GM23338 (cell line): ENCODE measurements at regions not wholly inside any gene's neighbourhood (a gene's known extent, or its start where the extent isn't known, plus 50 kb on each side); places are given as distances from the start of the nearest gene placed in this dataset.

ENCODE experiments used
- ATAC-seq: fragments of 200-7000 bp; cut with Tn5 transposase; 3 replicates; pipeline ENCODE4 v1.9.1; 2020
- DNase-seq: peaks from one replicate; pipeline ENCODE4 v3.0.0-alpha.2; 2015; ENCODE audit warnings: low spot score
- H2AFZ ChIP-seq: fragments of 200-600 bp; sonication (generic); 2 replicates; pipeline ENCODE4 v1.8.0; 2016; ENCODE audit warnings: antibody characterized with exemption, mild to moderate bottlenecking, moderate library complexity
- H3F3A ChIP-seq: fragments of 200-600 bp; sonication (generic); replicated peaks from 2 replicates; pipeline ENCODE4 v1.8.0; 2017; ENCODE audit warnings: antibody characterized with exemption, mixed run types, low read depth
- H3K27ac ChIP-seq: fragments of 200-600 bp; sonication (generic); 2 replicates; pipeline ENCODE4 v1.6.1; 2016; ENCODE audit warnings: low read depth
- H3K27me3 ChIP-seq: fragments of 200-600 bp; sonication (generic); 2 replicates; pipeline ENCODE4 v1.8.0; 2016; ENCODE audit warnings: mild to moderate bottlenecking, mixed run types, moderate library complexity; ENCODE audit not compliant: insufficient read depth
- H3K36me3 ChIP-seq: fragments of 200-600 bp; sonication (generic); 2 replicates; pipeline ENCODE4 v1.8.0; 2016; ENCODE audit warnings: mild to moderate bottlenecking; ENCODE audit not compliant: insufficient read depth
- H3K4me1 ChIP-seq: fragments of 200-600 bp; sonication (generic); 2 replicates; pipeline ENCODE4 v1.8.0; 2016; ENCODE audit warnings: mild to moderate bottlenecking, moderate library complexity; ENCODE audit not compliant: insufficient read depth
- H3K4me2 ChIP-seq: fragments of 200-600 bp; sonication (generic); 2 replicates; pipeline ENCODE4 v1.7.1; 2017; ENCODE audit warnings: mixed run types
- H3K4me3 ChIP-seq: fragments of 200-600 bp; sonication (generic); 2 replicates; pipeline ENCODE4 v1.6.1; 2016; ENCODE audit warnings: mixed run types
- H3K79me2 ChIP-seq: fragments of 200-600 bp; sonication (generic); replicated peaks from 2 replicates; pipeline ENCODE4 v1.8.0; 2017; ENCODE audit warnings: mild to moderate bottlenecking; ENCODE audit not compliant: insufficient read depth
- H3K9me2 ChIP-seq: fragments of 200-600 bp; sonication (generic); 2 replicates; pipeline ENCODE4 v1.8.0; 2017; ENCODE audit not compliant: insufficient read depth
- H4K20me1 ChIP-seq: fragments of 200-600 bp; sonication (generic); replicated peaks from 2 replicates; pipeline ENCODE4 v1.8.0; 2017; ENCODE audit warnings: mild to moderate bottlenecking; ENCODE audit not compliant: insufficient read depth
- H3K27ac Mint-ChIP-seq: 2 replicates; pipeline ENCODE4 v1.8.0; 2020; ENCODE audit warnings: inconsistent platforms, mild to moderate bottlenecking, moderate library complexity, mixed read lengths
- H3K27me3 Mint-ChIP-seq: 3 replicates; pipeline ENCODE4 v1.8.0; 2022; ENCODE audit warnings: low read depth, mild to moderate bottlenecking, moderate library complexity, mixed read lengths, inconsistent platforms; ENCODE audit not compliant: insufficient read depth, poor library complexity
- H3K36me3 Mint-ChIP-seq: 3 replicates; pipeline ENCODE4 v1.8.0; 2021; ENCODE audit warnings: low read depth, mild to moderate bottlenecking, inconsistent platforms, moderate library complexity, mixed read lengths
- H3K4me1 Mint-ChIP-seq: 3 replicates; pipeline ENCODE4 v1.8.0; 2020; ENCODE audit warnings: mild to moderate bottlenecking, inconsistent platforms, mixed read lengths
- H3K4me3 Mint-ChIP-seq: 3 replicates; pipeline ENCODE4 v1.8.0; 2021; ENCODE audit warnings: moderate library complexity, mild to moderate bottlenecking, inconsistent platforms, mixed read lengths
- H3K9me3 Mint-ChIP-seq: 3 replicates; pipeline ENCODE4 v1.8.0; 2020; ENCODE audit warnings: moderate library complexity, mild to moderate bottlenecking, inconsistent platforms, mixed read lengths
- JUNB ChIP-seq: IDR thresholded peaks from one replicate; pipeline ENCODE4 v1.6.1; 2016; ENCODE audit warnings: antibody characterized with exemption; ENCODE audit not compliant: unreplicated experiment
- POLR2AphosphoS5 ChIP-seq: IDR thresholded peaks from 2 replicates; pipeline ENCODE4 v1.6.1; 2016; ENCODE audit warnings: antibody characterized with exemption, low read depth
- STAT1 ChIP-seq: IDR thresholded peaks from one replicate; pipeline ENCODE4 v1.6.1; 2016; ENCODE audit warnings: antibody characterized with exemption; ENCODE audit not compliant: unreplicated experiment
- ZNF114 ChIP-seq: fragments of 250-450 bp; sonication (Bioruptor Pico); IDR thresholded peaks from 2 replicates; pipeline ENCODE4 v1.5.0; 2020; ENCODE audit warnings: mild to moderate bottlenecking, moderate library complexity
- TF ChIP-seq, protein P1 (sequence below), 2 experiments: fragments of 200-600 bp in 1 of 2; sonication (generic) in 1 of 2; conservative IDR thresholded peaks; 2 replicates each; pipeline versions ENCODE4 v1.5.1 to v1.6.1; 2016 to 2017; ENCODE audit warnings: antibody characterized with exemption in 2 of 2, low read depth in 2 of 2, mild to moderate bottlenecking in 2 of 2, moderate library complexity in 1 of 2
- TF ChIP-seq, protein P2 (sequence below): fragments of 250-450 bp; sonication (Bioruptor Pico); IDR thresholded peaks from 2 replicates; pipeline ENCODE4 v1.5.0; 2020; ENCODE audit warnings: mild to moderate bottlenecking, moderate library complexity

DNA sequence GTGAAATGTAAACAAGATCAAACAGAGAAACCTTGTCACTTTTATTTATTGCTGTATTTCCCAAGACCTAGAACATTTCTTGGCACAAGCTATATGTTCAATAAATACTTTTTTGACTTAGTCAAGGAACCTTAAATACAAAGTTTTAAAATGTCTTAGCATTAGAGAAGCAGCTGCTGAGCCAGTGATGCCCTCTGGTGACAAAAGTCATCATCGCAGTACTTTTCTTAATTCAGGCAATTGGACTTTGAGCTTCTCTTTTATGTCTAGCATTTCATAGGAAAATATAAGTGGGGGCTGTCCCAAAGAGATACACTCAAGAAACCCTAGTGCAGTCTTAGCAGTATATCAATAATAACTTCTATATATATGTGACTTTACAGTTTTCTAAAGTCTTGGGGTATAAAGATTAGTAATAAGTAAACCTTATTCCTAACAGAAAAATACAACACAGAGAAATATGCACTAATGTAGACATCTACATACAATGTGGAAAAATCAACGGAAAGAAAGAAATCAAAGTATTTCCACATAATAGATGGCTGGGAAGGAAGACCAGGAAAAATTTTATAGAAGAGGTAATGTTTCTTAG lies 118.4 kb downstream of the DTHD1 start:
- H2AFZ ChIP-seq: no peak overlapping the region
- H3K27me3 ChIP-seq: no peaks in the 10 kb centered on the region
- no peaks in the 10 kb centered on the region for H3K36me3 Mint-ChIP-seq
- H3K9me3 Mint-ChIP-seq: no peaks in the 10 kb centered on the region
- H3K79me2 ChIP-seq: no peaks in the 10 kb centered on the region
- no peak overlapping the region for H3K27ac Mint-ChIP-seq
- peaks cover under 1% of the 10 kb centered on the region; the same call in 2 of the 3 replicates for H3K4me1 Mint-ChIP-seq
- H4K20me1 ChIP-seq: no peaks in the 10 kb centered on the region
- H3K9me2 ChIP-seq: no peaks in the 10 kb centered on the region
- DNase-seq (peak; percentile 46), ATAC-seq (no peak)
- TF ChIP-seq POLR2AphosphoS5: no peak
- TF ChIP-seq ZNF114: no peak
- TF ChIP-seq, protein P1, sequence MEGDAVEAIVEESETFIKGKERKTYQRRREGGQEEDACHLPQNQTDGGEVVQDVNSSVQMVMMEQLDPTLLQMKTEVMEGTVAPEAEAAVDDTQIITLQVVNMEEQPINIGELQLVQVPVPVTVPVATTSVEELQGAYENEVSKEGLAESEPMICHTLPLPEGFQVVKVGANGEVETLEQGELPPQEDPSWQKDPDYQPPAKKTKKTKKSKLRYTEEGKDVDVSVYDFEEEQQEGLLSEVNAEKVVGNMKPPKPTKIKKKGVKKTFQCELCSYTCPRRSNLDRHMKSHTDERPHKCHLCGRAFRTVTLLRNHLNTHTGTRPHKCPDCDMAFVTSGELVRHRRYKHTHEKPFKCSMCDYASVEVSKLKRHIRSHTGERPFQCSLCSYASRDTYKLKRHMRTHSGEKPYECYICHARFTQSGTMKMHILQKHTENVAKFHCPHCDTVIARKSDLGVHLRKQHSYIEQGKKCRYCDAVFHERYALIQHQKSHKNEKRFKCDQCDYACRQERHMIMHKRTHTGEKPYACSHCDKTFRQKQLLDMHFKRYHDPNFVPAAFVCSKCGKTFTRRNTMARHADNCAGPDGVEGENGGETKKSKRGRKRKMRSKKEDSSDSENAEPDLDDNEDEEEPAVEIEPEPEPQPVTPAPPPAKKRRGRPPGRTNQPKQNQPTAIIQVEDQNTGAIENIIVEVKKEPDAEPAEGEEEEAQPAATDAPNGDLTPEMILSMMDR (conservative IDR thresholded peaks at IDR 0.05; ENCODE audit: low read depth in 2 of 2): peak; percentile 75 to 83
- no peak for TF ChIP-seq STAT1
- TF ChIP-seq JUNB: no peak
- H3K27ac ChIP-seq: no peak overlapping the region
- H3K4me1 ChIP-seq: no peaks in the 10 kb centered on the region
- no peaks in the 10 kb centered on the region for H3K36me3 ChIP-seq
- H3K4me3 Mint-ChIP-seq: no peak overlapping the region
- no peaks in the 10 kb centered on the region for H3K27me3 Mint-ChIP-seq
- no peak overlapping the region for H3K4me3 ChIP-seq
- no peak overlapping the region for H3K4me2 ChIP-seq
- H3F3A ChIP-seq: no peaks in the 10 kb centered on the region

- Histone ChIP-seq H4K20me1 (no peaks in the 10 kb centered on the region), H3F3A (no peaks in the 10 kb centered on the region), H3K27ac (no peak overlapping the region), H3K79me2 (no peaks in the 10 kb centered on the region), H3K4me1 (no peaks in the 10 kb centered on the region), H3K4me3 (no peak overlapping the region), H2AFZ (no peak overlapping the region), H3K4me2 (no peak overlapping the region), H3K27me3 (no peaks in the 10 kb centered on the region), H3K36me3 (no peaks in the 10 kb centered on the region), H3K9me2 (no peaks in the 10 kb centered on the region)
- Mint-ChIP-seq H3K36me3 (no peaks in the 10 kb centered on the region), H3K27me3 (no peaks in the 10 kb centered on the region), H3K9me3 (no peaks in the 10 kb centered on the region), H3K4me1 (peaks cover 9% of the 10 kb centered on the region), H3K27ac (no peak overlapping the region), H3K4me3 (no peak overlapping the region)
- DNase-seq: peak; percentile 16
- TF ChIP-seq, protein P2, sequence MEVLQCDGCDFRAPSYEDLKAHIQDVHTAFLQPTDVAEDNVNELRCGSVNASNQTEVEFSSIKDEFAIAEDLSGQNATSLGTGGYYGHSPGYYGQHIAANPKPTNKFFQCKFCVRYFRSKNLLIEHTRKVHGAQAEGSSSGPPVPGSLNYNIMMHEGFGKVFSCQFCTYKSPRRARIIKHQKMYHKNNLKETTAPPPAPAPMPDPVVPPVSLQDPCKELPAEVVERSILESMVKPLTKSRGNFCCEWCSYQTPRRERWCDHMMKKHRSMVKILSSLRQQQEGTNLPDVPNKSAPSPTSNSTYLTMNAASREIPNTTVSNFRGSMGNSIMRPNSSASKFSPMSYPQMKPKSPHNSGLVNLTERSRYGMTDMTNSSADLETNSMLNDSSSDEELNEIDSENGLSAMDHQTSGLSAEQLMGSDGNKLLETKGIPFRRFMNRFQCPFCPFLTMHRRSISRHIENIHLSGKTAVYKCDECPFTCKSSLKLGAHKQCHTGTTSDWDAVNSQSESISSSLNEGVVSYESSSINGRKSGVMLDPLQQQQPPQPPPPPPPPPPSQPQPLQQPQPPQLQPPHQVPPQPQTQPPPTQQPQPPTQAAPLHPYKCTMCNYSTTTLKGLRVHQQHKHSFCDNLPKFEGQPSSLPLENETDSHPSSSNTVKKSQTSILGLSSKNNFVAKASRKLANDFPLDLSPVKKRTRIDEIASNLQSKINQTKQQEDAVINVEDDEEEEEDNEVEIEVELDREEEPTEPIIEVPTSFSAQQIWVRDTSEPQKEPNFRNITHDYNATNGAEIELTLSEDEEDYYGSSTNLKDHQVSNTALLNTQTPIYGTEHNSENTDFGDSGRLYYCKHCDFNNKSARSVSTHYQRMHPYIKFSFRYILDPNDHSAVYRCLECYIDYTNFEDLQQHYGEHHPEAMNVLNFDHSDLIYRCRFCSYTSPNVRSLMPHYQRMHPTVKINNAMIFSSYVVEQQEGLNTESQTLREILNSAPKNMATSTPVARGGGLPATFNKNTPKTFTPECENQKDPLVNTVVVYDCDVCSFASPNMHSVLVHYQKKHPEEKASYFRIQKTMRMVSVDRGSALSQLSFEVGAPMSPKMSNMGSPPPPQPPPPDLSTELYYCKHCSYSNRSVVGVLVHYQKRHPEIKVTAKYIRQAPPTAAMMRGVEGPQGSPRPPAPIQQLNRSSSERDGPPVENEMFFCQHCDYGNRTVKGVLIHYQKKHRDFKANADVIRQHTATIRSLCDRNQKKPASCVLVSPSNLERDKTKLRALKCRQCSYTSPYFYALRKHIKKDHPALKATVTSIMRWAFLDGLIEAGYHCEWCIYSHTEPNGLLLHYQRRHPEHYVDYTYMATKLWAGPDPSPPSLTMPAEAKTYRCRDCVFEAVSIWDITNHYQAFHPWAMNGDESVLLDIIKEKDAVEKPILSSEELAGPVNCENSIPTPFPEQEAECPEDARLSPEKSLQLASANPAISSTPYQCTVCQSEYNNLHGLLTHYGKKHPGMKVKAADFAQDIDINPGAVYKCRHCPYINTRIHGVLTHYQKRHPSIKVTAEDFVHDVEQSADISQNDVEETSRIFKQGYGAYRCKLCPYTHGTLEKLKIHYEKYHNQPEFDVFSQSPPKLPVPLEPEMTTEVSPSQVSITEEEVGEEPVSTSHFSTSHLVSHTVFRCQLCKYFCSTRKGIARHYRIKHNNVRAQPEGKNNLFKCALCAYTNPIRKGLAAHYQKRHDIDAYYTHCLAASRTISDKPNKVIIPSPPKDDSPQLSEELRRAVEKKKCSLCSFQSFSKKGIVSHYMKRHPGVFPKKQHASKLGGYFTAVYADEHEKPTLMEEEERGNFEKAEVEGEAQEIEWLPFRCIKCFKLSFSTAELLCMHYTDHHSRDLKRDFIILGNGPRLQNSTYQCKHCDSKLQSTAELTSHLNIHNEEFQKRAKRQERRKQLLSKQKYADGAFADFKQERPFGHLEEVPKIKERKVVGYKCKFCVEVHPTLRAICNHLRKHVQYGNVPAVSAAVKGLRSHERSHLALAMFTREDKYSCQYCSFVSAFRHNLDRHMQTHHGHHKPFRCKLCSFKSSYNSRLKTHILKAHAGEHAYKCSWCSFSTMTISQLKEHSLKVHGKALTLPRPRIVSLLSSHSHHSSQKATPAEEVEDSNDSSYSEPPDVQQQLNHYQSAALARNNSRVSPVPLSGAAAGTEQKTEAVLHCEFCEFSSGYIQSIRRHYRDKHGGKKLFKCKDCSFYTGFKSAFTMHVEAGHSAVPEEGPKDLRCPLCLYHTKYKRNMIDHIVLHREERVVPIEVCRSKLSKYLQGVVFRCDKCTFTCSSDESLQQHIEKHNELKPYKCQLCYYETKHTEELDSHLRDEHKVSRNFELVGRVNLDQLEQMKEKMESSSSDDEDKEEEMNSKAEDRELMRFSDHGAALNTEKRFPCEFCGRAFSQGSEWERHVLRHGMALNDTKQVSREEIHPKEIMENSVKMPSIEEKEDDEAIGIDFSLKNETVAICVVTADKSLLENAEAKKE (CRISPR knock-in tag): no peak
- TF ChIP-seq, protein P1 (conservative IDR thresholded peaks at IDR 0.05; ENCODE audit: low read depth in 2 of 2): peak in 1 of 2 experiments; percentile 25; a peak in 2 of 4 replicates
- no peak for ATAC-seq
These were observed 120.8 kb downstream of the DTHD1 start for GRCh38 chr4:36402008-36402758.
